IMR-90 (cell line): ENCODE measurements at regions not wholly inside any gene's neighbourhood (a gene's known extent, or its start where the extent isn't known, plus 50 kb on each side); places are given as distances from the start of the nearest gene placed in this dataset.

Experiments used
- MAFK ChIP-seq: IDR thresholded peaks from 2 replicates; pipeline ENCODE4 v1.6.1; 2012; ENCODE audit warnings: low read depth, low read length, improper control_type of control experiment
- NFE2L2 ChIP-seq: fragments of 150-350 bp; IDR thresholded peaks from 2 replicates; pipeline ENCODE4 v1.6.1; 2016; ENCODE audit warnings: low read depth, mild to moderate bottlenecking, low read length
- TF ChIP-seq, protein P1 (sequence below): conservative IDR thresholded peaks from 2 replicates; pipeline ENCODE4 v1.5.1; 2012; ENCODE audit warnings: mild to moderate bottlenecking, low read depth, low read length, improper control_type of control experiment
- TF ChIP-seq, protein P2 (sequence below): fragments of 150-350 bp; IDR thresholded peaks from 2 replicates; pipeline ENCODE4 v1.6.1; 2016; ENCODE audit warnings: low read depth, mild to moderate bottlenecking, low read length, moderate library complexity, borderline replicate concordance

DNA sequence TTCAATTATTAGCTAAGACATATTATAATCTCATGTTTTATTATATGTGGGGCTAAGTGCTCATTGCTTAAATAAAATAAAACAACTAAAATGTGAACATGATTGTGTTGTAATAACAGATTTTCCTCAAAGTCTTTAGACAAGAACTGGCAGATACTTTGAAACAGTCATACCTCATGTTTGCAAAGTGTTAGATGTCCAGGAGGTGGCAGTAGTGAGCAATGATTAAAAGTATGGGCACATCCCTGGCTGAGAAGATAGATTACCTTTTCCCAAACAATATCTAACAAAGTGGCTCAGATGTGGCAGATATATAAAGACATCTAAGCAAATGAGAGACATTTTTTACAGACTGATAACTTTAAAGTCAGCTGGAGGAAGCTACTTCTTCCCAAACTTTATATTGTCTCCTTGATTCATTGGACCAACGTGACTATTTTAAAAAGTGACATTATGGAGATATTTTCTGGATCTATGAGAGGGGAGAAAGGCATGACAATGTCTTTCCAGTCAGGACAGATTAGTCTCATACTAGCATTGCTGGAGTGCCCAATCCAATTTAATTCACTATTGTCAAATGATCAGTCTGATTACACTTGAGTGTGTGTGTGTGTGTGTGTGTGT is 269.8 kb downstream of the S1PR1 start:
- TF ChIP-seq, protein P1, sequence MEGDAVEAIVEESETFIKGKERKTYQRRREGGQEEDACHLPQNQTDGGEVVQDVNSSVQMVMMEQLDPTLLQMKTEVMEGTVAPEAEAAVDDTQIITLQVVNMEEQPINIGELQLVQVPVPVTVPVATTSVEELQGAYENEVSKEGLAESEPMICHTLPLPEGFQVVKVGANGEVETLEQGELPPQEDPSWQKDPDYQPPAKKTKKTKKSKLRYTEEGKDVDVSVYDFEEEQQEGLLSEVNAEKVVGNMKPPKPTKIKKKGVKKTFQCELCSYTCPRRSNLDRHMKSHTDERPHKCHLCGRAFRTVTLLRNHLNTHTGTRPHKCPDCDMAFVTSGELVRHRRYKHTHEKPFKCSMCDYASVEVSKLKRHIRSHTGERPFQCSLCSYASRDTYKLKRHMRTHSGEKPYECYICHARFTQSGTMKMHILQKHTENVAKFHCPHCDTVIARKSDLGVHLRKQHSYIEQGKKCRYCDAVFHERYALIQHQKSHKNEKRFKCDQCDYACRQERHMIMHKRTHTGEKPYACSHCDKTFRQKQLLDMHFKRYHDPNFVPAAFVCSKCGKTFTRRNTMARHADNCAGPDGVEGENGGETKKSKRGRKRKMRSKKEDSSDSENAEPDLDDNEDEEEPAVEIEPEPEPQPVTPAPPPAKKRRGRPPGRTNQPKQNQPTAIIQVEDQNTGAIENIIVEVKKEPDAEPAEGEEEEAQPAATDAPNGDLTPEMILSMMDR = peak; percentile 57
- TF ChIP-seq, protein P2, sequence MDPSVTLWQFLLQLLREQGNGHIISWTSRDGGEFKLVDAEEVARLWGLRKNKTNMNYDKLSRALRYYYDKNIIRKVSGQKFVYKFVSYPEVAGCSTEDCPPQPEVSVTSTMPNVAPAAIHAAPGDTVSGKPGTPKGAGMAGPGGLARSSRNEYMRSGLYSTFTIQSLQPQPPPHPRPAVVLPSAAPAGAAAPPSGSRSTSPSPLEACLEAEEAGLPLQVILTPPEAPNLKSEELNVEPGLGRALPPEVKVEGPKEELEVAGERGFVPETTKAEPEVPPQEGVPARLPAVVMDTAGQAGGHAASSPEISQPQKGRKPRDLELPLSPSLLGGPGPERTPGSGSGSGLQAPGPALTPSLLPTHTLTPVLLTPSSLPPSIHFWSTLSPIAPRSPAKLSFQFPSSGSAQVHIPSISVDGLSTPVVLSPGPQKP = no peak
- no peak for TF ChIP-seq NFE2L2
- no peak for TF ChIP-seq MAFK
